T-helper 2 cell treated with Interferon-gamma antibody and Interleukin-4, amounts not matched to agents 5 μg/mL and 100 μg/mL, for 36 hours (primary cell): ENCODE measurements at regions not wholly inside any gene's neighbourhood (a gene's known extent, or its start where the extent isn't known, plus 50 kb on each side); places are given as distances from the start of the nearest gene placed in this dataset.

Experiments used
- DNase-seq: peaks from one replicate; pipeline ENCODE4 v3.0.0; 2021; ENCODE audit warnings: low spot score
- H3K27ac Mint-ChIP-seq: one replicate; pipeline ENCODE4 v1.8.0; 2021; ENCODE audit warnings: mild to moderate bottlenecking, mixed read lengths
- H3K27me3 Mint-ChIP-seq: one replicate; pipeline ENCODE4 v1.8.0; 2021; ENCODE audit warnings: low read depth, mixed read lengths
- H3K36me3 Mint-ChIP-seq: one replicate; pipeline ENCODE4 v1.8.0; 2021; ENCODE audit warnings: low read depth, mixed read lengths
- H3K4me1 Mint-ChIP-seq: one replicate; pipeline ENCODE4 v1.8.0; 2021; ENCODE audit warnings: low read depth, mixed read lengths
- H3K4me3 Mint-ChIP-seq: one replicate; pipeline ENCODE4 v1.8.0; 2022; ENCODE audit warnings: mild to moderate bottlenecking, moderate library complexity, mixed read lengths
- H3K9me3 Mint-ChIP-seq: one replicate; pipeline ENCODE4 v1.8.0; 2021; ENCODE audit warnings: mixed read lengths

DNA sequence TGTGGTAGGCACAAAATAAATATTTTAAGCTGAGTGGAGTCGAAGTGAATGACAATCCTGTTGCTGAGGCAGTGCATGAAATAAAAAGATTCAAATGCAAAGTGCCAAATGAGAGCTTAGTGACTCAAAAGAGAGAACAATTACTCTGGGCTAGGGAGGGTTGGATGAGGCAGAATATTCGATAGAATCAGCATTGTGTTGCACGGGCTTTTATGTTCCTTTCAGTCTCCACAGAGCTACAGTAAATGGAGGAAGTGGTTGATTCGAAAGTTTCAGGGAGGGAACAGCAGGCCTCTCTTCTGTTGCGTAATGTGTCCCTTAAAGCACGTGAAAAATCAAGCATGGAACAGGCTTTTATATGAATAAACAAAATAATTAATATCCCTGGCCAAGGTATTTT is 599.3 kb upstream of the CELF2 start:
- DNase-seq, result peak; percentile 48
- Mint-ChIP-seq H3K27me3 (peaks cover 5% of the 10 kb centered on the region), H3K4me1 (peaks cover 31% of the 10 kb centered on the region), H3K27ac (peak overlapping the region; percentile 74), H3K36me3 (peaks cover 3% of the 10 kb centered on the region), H3K4me3 (peak overlapping the region; percentile 39), H3K9me3 (peaks cover 10% of the 10 kb centered on the region)

DNA sequence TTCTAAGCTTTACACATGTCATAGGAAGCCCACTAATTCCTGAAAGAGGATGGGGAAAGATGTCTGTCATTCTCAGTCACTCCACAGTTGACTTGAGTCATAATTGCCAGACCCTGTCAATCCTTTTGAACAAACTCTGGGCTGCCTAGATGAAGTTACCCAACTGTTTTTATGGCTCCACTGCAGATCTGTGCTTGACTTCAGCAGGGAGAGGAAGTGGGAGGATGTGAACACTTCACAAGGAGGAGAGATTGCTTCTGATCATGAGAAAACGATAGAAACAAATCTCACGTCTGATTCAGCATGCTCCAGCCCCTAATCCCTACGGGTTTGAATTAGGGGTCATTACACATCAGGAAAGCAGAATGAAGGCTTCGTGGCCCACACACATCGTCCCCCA is 596.6 kb upstream of the CELF2 start:
- no peak for DNase-seq
- Mint-ChIP-seq H3K4me3 (no peak overlapping the region), H3K4me1 (peaks cover 31% of the 10 kb centered on the region), H3K27me3 (peaks cover 6% of the 10 kb centered on the region), H3K27ac (no peak overlapping the region), H3K36me3 (peaks cover 3% of the 10 kb centered on the region), H3K9me3 (peaks cover 10% of the 10 kb centered on the region)

DNA sequence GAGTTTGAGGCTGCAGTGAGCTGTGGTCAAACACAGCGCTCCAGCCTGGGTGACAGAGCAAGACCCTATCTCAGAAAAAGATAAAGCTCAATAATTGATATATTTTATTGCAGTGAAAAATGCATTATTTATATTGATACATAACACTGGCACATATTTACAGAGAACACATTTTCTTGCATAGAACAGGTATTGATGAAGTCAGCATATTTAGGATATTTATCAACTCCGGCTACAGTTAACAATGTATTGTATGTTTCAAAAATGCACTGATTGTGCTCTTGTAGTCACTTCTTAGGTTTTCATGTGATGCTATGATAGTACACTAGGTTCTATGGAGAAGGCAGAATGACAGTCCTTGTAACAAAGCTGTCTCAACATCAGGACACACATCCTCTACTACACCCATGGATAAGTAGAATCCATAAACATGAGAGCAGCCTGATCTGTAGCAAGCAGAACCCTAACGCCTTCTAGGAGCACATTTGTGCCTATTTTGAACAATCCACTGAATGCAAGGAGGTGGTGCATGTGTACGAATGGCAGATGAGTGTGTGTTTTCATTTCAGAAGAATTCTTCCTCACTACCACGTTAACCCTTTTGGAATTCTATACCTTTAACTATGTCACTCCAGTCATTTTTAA is 586.1 kb upstream of the CELF2 start:
- H3K9me3 Mint-ChIP-seq, result peaks cover 7% of the 10 kb centered on the region
- H3K27ac Mint-ChIP-seq, result no peak overlapping the region
- no peak for DNase-seq
- peaks cover 4% of the 10 kb centered on the region for H3K4me1 Mint-ChIP-seq
- H3K36me3 Mint-ChIP-seq, result no peaks in the 10 kb centered on the region
- peaks cover 3% of the 10 kb centered on the region for H3K27me3 Mint-ChIP-seq
- H3K4me3 Mint-ChIP-seq, result no peak overlapping the region

DNA sequence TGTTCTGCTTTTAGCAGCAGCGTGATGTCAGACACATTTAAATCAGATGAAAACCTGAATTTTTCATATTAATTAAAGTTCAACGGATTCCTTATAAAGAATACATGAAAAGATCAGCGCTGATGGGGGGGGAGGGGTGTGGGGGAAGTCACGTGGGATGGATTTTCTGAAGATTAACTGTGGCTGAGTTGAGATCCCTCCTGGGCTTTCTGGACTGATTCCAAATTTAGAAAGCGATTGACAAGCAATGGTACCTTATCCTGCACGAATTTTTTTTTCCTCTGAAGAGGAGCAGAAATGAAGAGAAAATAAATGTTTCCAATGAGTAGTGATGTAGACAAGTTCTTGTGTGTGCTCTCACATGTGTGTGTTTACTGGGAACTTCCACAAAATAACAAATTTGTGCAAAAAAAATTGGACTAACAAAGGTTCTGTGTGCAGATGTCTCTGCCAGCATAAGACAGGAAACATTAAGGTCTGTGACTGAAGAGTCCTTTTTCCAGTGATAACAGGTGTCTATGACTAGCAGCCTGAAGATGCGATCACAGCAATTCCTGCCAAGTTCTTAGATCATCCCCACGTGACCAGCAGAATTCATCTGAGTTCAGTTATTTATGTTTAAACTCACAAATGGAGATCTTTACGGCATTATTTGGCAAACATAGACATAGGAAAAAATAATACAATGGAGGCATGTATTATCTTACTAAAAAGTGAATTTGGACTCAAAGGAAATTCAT is 585.2 kb upstream of the CELF2 start:
- Mint-ChIP-seq H3K4me1 (peaks cover 4% of the 10 kb centered on the region), H3K4me3 (no peak overlapping the region), H3K27me3 (peaks cover 3% of the 10 kb centered on the region), H3K9me3 (peaks cover 7% of the 10 kb centered on the region), H3K27ac (no peak overlapping the region), H3K36me3 (no peaks in the 10 kb centered on the region)
- DNase-seq, result no peak

DNA sequence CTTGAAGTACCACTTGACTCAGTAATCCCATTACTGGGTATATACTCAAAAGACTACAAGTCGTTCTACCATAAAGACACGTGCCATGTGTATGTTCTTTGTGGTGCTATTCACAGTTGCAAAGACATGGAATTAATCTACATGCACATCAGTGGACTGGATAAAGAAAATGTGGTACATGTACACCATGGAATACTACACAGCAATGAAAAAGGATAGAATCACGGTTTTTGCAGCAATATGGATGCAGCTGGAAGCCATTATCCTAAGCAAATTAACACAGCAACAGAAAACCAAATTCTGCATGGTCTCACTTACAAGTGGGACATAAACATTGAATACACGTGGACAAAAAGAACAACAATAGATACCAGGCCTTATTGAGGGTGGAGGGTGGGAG is 583.4 kb upstream of the CELF2 start:
- no peak for DNase-seq
- H3K27ac Mint-ChIP-seq, result no peak overlapping the region
- no peaks in the 10 kb centered on the region for H3K4me1 Mint-ChIP-seq
- no peaks in the 10 kb centered on the region for H3K36me3 Mint-ChIP-seq
- peaks cover 3% of the 10 kb centered on the region for H3K27me3 Mint-ChIP-seq
- H3K4me3 Mint-ChIP-seq, result no peak overlapping the region
- peaks cover 7% of the 10 kb centered on the region for H3K9me3 Mint-ChIP-seq

DNA sequence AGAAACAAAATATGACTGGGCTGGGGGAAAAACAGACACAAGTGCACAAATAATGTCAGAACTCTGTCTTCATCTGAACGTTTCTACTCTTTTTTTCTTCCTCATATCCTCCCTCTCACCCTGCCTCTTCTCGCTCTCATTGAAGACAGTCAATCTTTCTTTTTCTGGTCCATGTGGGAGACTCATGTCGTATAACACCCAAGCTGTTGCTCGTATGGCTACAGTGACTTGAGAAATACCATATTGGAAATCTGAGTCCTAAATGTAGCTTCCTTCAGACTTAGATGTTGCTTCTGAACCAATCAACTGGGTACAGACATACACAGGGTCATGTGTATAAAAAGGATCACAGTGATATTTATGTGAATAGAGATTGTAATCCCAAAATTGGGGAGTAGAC is 579.8 kb upstream of the CELF2 start:
- peaks cover 7% of the 10 kb centered on the region for H3K9me3 Mint-ChIP-seq
- H3K4me3 Mint-ChIP-seq, result no peak overlapping the region
- DNase-seq, result no peak
- H3K4me1 Mint-ChIP-seq, result no peaks in the 10 kb centered on the region
- H3K36me3 Mint-ChIP-seq, result no peaks in the 10 kb centered on the region
- no peak overlapping the region for H3K27ac Mint-ChIP-seq
- H3K27me3 Mint-ChIP-seq, result peaks cover 3% of the 10 kb centered on the region

DNA sequence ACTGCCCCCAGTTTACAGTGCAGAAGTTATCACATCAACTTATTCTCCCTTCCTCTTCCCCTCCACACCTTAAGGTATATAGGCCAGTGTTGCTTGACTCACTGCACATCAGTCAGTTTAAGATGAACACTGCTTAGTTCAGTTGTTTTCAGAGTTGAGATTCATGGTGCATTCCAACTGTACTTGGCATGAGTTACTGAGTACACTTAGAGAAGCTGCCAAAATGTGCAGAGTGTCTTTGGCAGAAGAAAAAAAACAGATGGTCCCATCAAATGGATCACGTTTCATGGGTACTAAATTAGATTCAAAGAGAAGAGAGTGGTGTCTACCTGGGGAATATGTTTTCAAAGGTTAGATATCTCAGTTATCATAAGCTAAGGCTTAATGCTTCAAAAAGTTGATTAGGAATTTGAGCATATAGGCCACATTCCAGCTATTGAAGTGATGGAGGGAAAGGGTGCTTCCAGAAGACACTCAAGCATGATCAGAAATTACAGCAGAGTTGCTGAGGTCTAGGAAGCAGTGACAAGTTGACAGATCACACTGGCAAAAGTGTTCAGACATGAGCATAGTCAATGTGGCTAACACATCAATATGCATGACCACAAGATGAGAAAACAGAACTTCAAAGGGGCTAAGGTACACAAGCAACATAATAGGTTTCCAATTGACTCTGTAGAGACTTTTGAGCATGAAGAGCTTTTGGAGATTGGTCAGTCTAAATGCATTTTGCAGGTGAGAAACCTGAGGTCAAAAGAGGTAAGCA is 579.2 kb upstream of the CELF2 start:
- no peak overlapping the region for H3K4me3 Mint-ChIP-seq
- no peak overlapping the region for H3K27ac Mint-ChIP-seq
- peaks cover 7% of the 10 kb centered on the region for H3K9me3 Mint-ChIP-seq
- DNase-seq, result no peak
- no peaks in the 10 kb centered on the region for H3K36me3 Mint-ChIP-seq
- peaks cover 3% of the 10 kb centered on the region for H3K27me3 Mint-ChIP-seq
- H3K4me1 Mint-ChIP-seq, result no peaks in the 10 kb centered on the region

DNA sequence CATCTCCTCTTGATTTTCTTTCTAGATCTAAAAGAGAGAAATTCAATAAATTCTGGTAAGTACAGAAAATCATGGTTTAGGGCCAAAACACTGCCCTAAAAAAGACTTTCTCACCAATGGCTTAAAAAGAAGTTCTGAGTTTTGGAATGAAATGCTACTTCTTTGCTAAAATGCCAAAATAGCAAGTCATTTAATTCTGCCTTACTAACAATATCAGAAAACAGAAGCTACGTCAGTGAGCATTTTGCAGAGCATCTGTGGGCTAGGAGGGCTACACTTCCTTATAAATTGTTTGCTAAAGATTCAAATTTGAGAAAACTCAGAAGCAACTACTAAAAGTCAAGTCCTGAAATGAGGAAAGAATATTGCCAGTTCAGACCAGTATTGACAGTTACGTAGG is 560.8 kb upstream of the CELF2 start:
- Mint-ChIP-seq H3K4me3 (no peak overlapping the region), H3K27ac (no peak overlapping the region), H3K27me3 (no peaks in the 10 kb centered on the region), H3K4me1 (no peaks in the 10 kb centered on the region), H3K9me3 (no peaks in the 10 kb centered on the region), H3K36me3 (no peaks in the 10 kb centered on the region)
- no peak for DNase-seq

DNA sequence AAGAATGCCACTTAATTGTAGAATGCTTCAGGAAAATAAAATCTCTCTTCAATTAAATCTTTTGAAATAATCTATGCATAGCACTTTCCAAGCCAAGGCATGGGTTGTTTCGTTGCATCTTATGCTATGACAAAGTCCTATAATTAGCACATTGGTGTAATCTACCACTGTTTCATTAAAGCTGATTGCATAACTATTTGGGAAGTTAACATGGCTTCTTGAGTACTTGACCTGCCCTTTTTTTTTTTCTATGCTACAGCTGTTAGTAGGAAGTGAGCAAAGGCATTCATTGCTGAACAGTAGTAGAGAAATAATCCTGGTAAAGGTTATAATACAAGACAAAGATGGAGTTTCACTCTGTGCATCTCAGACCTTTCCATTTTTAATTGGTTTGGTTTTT is 557.2 kb upstream of the CELF2 start:
- no peak overlapping the region for H3K27ac Mint-ChIP-seq
- H3K4me1 Mint-ChIP-seq, result peaks cover 1% of the 10 kb centered on the region
- H3K27me3 Mint-ChIP-seq, result peaks cover 3% of the 10 kb centered on the region
- no peak for DNase-seq
- H3K4me3 Mint-ChIP-seq, result no peak overlapping the region
- H3K36me3 Mint-ChIP-seq, result no peaks in the 10 kb centered on the region
- no peaks in the 10 kb centered on the region for H3K9me3 Mint-ChIP-seq

DNA sequence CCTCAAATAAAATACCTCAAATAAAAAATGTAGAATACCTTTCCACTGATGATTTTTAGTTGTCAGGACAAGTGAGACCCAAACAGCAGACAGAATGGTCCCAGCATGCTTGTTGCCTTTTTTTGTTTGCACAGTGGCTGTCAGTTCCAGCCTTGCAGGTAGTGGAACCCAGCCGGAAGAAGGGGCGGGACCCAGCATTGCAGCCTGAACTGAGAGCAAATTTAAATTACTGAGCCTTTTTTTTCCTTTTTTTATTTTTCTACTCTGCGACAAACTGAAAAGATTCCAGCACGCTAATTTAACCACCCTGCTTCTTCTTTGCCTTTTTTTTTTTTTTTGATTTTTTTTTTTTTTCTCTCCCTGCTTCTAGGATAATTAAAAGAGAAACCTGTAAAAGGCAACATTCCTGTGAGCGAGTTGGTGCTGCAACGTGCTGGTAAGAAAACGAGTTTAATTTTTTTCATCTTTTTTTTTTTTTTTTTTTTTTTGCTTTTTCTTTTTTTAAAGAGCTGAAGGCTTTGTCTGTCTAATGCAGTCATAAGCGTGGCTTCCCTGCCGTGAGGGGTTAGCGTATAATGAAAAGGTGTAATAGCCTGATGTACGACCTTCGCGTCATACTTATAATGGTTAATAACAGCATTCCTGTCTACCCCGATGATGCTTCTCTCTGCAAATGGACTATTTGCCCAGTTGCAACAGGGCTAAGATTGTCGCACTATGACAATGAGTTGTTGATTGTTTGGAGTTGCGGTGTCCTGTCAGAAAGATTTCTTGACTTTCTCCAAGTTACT is 555.3 kb upstream of the CELF2 start:
- Mint-ChIP-seq H3K27ac (no peak overlapping the region), H3K27me3 (peaks cover 6% of the 10 kb centered on the region), H3K36me3 (no peaks in the 10 kb centered on the region), H3K4me1 (peaks cover 1% of the 10 kb centered on the region), H3K4me3 (no peak overlapping the region), H3K9me3 (no peaks in the 10 kb centered on the region)
- DNase-seq, result no peak

DNA sequence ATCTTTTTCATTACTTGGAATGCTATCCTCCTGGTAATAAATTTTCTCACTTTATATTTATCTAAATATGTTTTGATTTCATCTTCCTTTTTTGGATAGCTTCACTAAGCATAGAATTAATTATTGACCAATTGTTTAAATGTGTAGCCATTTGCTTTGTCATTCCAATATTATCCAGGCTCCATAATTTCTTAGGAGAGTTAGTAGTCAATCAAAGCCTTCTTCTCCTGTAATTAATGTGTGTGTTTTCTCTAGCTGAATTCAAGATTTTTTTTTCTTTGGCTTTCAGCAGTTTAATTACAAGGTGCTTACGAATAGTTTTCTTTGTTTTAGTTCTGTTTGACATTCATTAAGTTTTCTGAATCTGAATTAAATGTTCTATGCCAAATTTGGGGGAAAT is 545.9 kb upstream of the CELF2 start:
- no peaks in the 10 kb centered on the region for H3K9me3 Mint-ChIP-seq
- no peak overlapping the region for H3K4me3 Mint-ChIP-seq
- H3K36me3 Mint-ChIP-seq, result no peaks in the 10 kb centered on the region
- H3K27me3 Mint-ChIP-seq, result peaks cover 2% of the 10 kb centered on the region
- no peak for DNase-seq
- H3K4me1 Mint-ChIP-seq, result no peaks in the 10 kb centered on the region
- H3K27ac Mint-ChIP-seq, result no peak overlapping the region

DNA sequence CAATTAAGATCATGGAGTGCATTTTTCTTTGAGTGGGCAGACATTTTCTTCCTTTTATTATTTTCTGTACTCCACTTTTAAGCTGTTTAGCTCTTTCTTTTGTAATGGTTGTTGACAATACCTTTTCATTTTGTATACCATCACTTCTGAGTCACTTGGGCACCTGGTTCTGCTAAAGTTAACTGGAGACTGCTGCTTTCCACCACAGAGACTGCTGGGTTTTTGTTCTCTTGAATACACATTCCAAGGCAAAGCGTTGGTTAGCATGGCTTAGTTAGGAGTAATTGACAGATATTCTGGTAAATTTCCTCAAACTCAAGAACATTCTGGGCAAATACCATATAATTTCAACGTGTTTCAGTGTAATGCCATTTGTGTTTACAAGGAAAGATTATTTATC is 541.9 kb upstream of the CELF2 start:
- no peaks in the 10 kb centered on the region for H3K9me3 Mint-ChIP-seq
- H3K27me3 Mint-ChIP-seq, result no peaks in the 10 kb centered on the region

DNA sequence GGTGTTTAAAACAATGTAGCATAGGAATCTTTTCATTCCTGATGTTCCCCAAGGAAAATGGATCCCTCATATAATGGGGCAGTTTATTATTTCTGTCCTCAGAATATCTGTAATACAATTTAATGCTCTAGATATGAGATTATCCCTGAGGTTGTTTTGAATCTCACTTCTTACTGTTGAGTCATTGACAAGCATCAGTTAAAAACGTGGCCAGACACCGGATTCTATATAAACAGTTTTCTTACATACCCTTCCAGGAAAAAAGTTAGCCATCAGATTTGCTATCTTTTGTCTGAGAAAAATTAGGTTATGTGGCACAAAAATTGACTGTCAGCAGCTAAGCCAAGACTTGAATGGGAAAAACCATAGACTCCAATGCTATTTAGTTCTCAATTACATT is 539.8 kb upstream of the CELF2 start:
- H3K4me3 Mint-ChIP-seq, result no peak overlapping the region
- no peaks in the 10 kb centered on the region for H3K4me1 Mint-ChIP-seq
- H3K27ac Mint-ChIP-seq, result no peak overlapping the region
- no peaks in the 10 kb centered on the region for H3K9me3 Mint-ChIP-seq
- no peaks in the 10 kb centered on the region for H3K36me3 Mint-ChIP-seq
- no peak for DNase-seq
- H3K27me3 Mint-ChIP-seq, result peaks cover 9% of the 10 kb centered on the region

More for the DNA sequence above, 541.9 kb upstream of the CELF2 start:
- no peak for DNase-seq
- H3K27ac Mint-ChIP-seq, result no peak overlapping the region
- H3K4me3 Mint-ChIP-seq, result no peak overlapping the region
- no peaks in the 10 kb centered on the region for H3K4me1 Mint-ChIP-seq
- H3K36me3 Mint-ChIP-seq, result no peaks in the 10 kb centered on the region

DNA sequence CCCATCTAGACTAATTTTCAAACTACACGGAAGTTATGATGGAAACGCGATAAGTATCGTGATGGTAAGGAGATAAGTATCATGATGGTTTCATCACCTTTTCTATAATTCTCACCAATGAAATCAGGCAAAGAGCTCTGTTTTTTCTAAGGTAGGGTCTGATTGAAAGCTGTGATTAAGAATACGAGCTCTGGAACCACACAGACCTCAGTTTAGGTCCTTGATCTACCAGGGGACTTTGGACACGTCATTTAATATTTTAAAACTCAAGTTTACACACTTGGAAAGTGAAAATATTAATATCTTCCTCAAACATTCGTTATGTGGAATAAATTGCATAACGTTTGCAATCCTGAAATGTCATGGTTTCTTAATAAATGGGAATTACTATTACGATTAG is 538.2 kb upstream of the CELF2 start:
- H3K4me1 Mint-ChIP-seq, result no peaks in the 10 kb centered on the region
- no peak for DNase-seq
- no peaks in the 10 kb centered on the region for H3K36me3 Mint-ChIP-seq
- H3K9me3 Mint-ChIP-seq, result no peaks in the 10 kb centered on the region
- peaks cover 12% of the 10 kb centered on the region for H3K27me3 Mint-ChIP-seq
- no peak overlapping the region for H3K27ac Mint-ChIP-seq
- no peak overlapping the region for H3K4me3 Mint-ChIP-seq
